B cell (primary cell): ENCODE measurements at regions not wholly inside any gene's neighbourhood (a gene's known extent, or its start where the extent isn't known, plus 50 kb on each side); places are given as distances from the start of the nearest gene placed in this dataset.

ENCODE experiments used
- ATAC-seq: fragments of 200-7000 bp; cut with Tn5 transposase; one replicate; pipeline ENCODE4 v1.10.0; 2021; ENCODE audit warnings: low read depth, mild to moderate bottlenecking, moderate number of reproducible peaks, moderate library complexity
- CTCF ChIA-PET: fragments of 350-600 bp; sonication (Branson Sonifier 250); formaldehyde crosslinking; loops from one replicate; lab custom pipeline; 2021; ENCODE audit warnings: antibody characterized with exemption, inconsistent platforms; lab: Charles Lee
- POLR2A ChIA-PET: fragments of 350-600 bp; sonication (Branson Sonifier 250); formaldehyde crosslinking; loops from one replicate; lab custom pipeline; 2021; ENCODE audit warnings: antibody characterized with exemption; lab: Charles Lee
- DNase-seq: peaks from one replicate; pipeline ENCODE4 v3.0.0; 2013
- H2AFZ ChIP-seq: 2 replicates; pipeline ENCODE4 v1.6.1; 2012; ENCODE audit warnings: mild to moderate bottlenecking, low read depth, low read length; ENCODE audit not compliant: insufficient read depth, poor library complexity, severe bottlenecking
- H3K27ac ChIP-seq, 2 donors: 1 replicate in 1 of 2; 2 replicates in 1 of 2; pipeline ENCODE4 v1.5.1; 2012 to 2013; ENCODE audit warnings: low read length in 2 of 2, mild to moderate bottlenecking in 2 of 2, moderate library complexity in 1 of 2
- H3K27me3 ChIP-seq, 4 experiments: fragments of 200-600 bp in 1 of 4; sonication (generic) in 1 of 4; replicated peaks in 1 of 4; 1 replicate in 2 of 4; 2 replicates in 2 of 4; pipeline versions ENCODE4 v1.6.1 to v1.7.0; 2013 to 2016; ENCODE audit warnings: low read length in 3 of 4, mild to moderate bottlenecking in 2 of 4, mixed read lengths in 1 of 4, moderate library complexity in 1 of 4; ENCODE audit not compliant: insufficient read depth in 4 of 4, control insufficient read depth in 3 of 4; ENCODE audit errors: control extremely low read depth in 1 of 4
- H3K36me3 ChIP-seq, 2 experiments: replicated peaks in 1 of 2; 1 replicate in 1 of 2; 2 replicates in 1 of 2; pipeline versions ENCODE4 v1.6.1 to v1.7.1; 2013; ENCODE audit warnings: low read length in 1 of 2; ENCODE audit not compliant: insufficient read depth in 2 of 2, control insufficient read depth in 1 of 2; ENCODE audit errors: control extremely low read depth in 1 of 2, extremely low read depth in 1 of 2
- H3K4me1 ChIP-seq, 2 donors: fragments of 200-600 bp in 1 of 2; sonication (generic) in 1 of 2; 1 replicate in 1 of 2; 2 replicates in 1 of 2; pipeline versions ENCODE4 v1.5.1 to v1.6.1; 2013 to 2017; ENCODE audit warnings: low read length in 2 of 2; ENCODE audit not compliant: control insufficient read depth in 2 of 2, insufficient read depth in 2 of 2
- H3K4me2 ChIP-seq: replicated peaks from 2 replicates; pipeline ENCODE3; 2012; ENCODE audit warnings: mild to moderate bottlenecking, low read depth, low read length; ENCODE audit not compliant: poor library complexity, severe bottlenecking
- H3K4me3 ChIP-seq, 5 experiments: fragments of 200-600 bp in 1 of 5; sonication (generic) in 1 of 5; 1 replicate in 3 of 5; 2 replicates in 2 of 5; pipeline versions ENCODE4 v1.5.1 to v1.7.0; 2011 to 2016; ENCODE audit warnings: low read length in 4 of 5, mild to moderate bottlenecking in 4 of 5, low read depth in 2 of 5, control low read depth in 1 of 5, moderate library complexity in 1 of 5; ENCODE audit not compliant: insufficient read depth in 1 of 5; ENCODE audit errors: control extremely low read depth in 1 of 5, extremely low read depth in 1 of 5
- H3K79me2 ChIP-seq: fragments of 200-600 bp; sonication (generic); one replicate; pipeline ENCODE4 v1.6.0; 2016; ENCODE audit warnings: low read length; ENCODE audit not compliant: control insufficient read depth, insufficient read depth
- H3K9ac ChIP-seq: fragments of 200-600 bp; sonication (generic); 2 replicates; pipeline ENCODE4 v1.6.1; 2017; ENCODE audit warnings: mild to moderate bottlenecking, low read length, moderate library complexity
- H3K9me3 ChIP-seq, 3 donors: one replicate each; pipeline versions ENCODE4 v1.6.1 to v1.7.1; 2013; ENCODE audit warnings: low read length in 2 of 3; ENCODE audit not compliant: control insufficient read depth in 2 of 3, insufficient read depth in 1 of 3; ENCODE audit errors: control extremely low read depth in 1 of 3
- H4K20me1 ChIP-seq: 2 replicates; pipeline ENCODE4 v1.6.0; 2012; ENCODE audit warnings: mild to moderate bottlenecking, low read length; ENCODE audit not compliant: insufficient read depth, control insufficient read depth, poor library complexity, severe bottlenecking
- H3K27ac Mint-ChIP-seq: one replicate; pipeline ENCODE4 v1.8.0; 2021; ENCODE audit warnings: mixed read lengths
- H3K27me3 Mint-ChIP-seq: one replicate; pipeline ENCODE4 v1.8.0; 2021; ENCODE audit warnings: mixed read lengths
- H3K4me1 Mint-ChIP-seq: one replicate; pipeline ENCODE4 v1.8.0; 2021; ENCODE audit warnings: mixed read lengths
- H3K4me3 Mint-ChIP-seq: one replicate; pipeline ENCODE4 v1.8.0; 2021; ENCODE audit warnings: mixed read lengths
- H3K9me3 Mint-ChIP-seq: one replicate; pipeline ENCODE4 v1.8.0; 2022; ENCODE audit warnings: mixed read lengths; ENCODE audit not compliant: insufficient read depth
- CTCF ChIP-seq: fragments of 200-600 bp; IDR thresholded peaks from one replicate; pipeline ENCODE4 v1.8.0; 2022; ENCODE audit warnings: antibody characterized with exemption, mild to moderate bottlenecking
- EZH2 ChIP-seq: IDR thresholded peaks from 2 replicates; pipeline ENCODE4 v1.6.1; 2012; ENCODE audit warnings: borderline replicate concordance, low read depth, mild to moderate bottlenecking, moderate library complexity, low read length; ENCODE audit not compliant: insufficient read depth, poor library complexity, severe bottlenecking
- WGBS: methylation state at CpG from one replicate; pipeline ENCODE4 v1.1.5; 2013; ENCODE audit warnings: missing lambda C conversion rate; ENCODE audit not compliant: insufficient coverage; 5-methylcytosine and 5-hydroxymethylcytosine counted together
- intact Hi-C: fragments of 100-400 bp; cut with micrococcal nuclease; formaldehyde crosslinking; loops from one replicate; pipeline ENCODE4 v1.10.0; 2022

GRCh38 chr5:118450554-118451332 is 537.6 kb downstream of the DTWD2 start:
- peaks cover 2% of the 10 kb centered on the region for H3K9me3 Mint-ChIP-seq

More at GRCh38 chr5:118450554-118451332, 537.6 kb downstream of the DTWD2 start:
- H3K4me1 Mint-ChIP-seq: no peaks in the 10 kb centered on the region
- no peak overlapping the region for H3K9ac ChIP-seq
- H3K27me3 ChIP-seq: no peaks in the 10 kb centered on the region
- POLR2A ChIA-PET: no interaction called here
- no peak for ATAC-seq
- no peak overlapping the region for H3K4me3 ChIP-seq
- H4K20me1 ChIP-seq: no peaks in the 10 kb centered on the region
- H3K36me3 ChIP-seq: no peaks in the 10 kb centered on the region
- H3K4me3 Mint-ChIP-seq: no peak overlapping the region
- H3K27me3 Mint-ChIP-seq: no peaks in the 10 kb centered on the region
- intact Hi-C loops: no loop called here
- no peaks in the 10 kb centered on the region for H3K9me3 ChIP-seq
- no peak for TF ChIP-seq EZH2
- no peak for TF ChIP-seq CTCF
- DNase-seq: no peak
- CTCF ChIA-PET: no interaction called here
- no peak overlapping the region for H3K4me2 ChIP-seq
- no peak overlapping the region for H3K27ac ChIP-seq
- no peak overlapping the region for H2AFZ ChIP-seq
- 94% methylated on average over 3 of the region's 7 CpGs for WGBS
- no peaks in the 10 kb centered on the region for H3K4me1 ChIP-seq
- H3K79me2 ChIP-seq: no peaks in the 10 kb centered on the region
- no peak overlapping the region for H3K27ac Mint-ChIP-seq
